ENCODE measurements at regions not wholly inside any gene's neighbourhood (a gene's known extent, or its start where the extent isn't known, plus 50 kb on each side); places are given as distances from the start of the nearest gene placed in this dataset.

- TF ChIP-seq ZBTB7A (IDR thresholded peaks at IDR 0.05; ENCODE audit: low read depth) (no peak), YY1 (IDR thresholded peaks at IDR 0.05; ENCODE audit: low read depth) (no peak), FOXM1 (IDR thresholded peaks at IDR 0.05; ENCODE audit: borderline replicate concordance, low read depth) (no peak), EP300 (IDR thresholded peaks at IDR 0.05; ENCODE audit: borderline replicate concordance) (no peak)
Measured at GRCh38 chr3:137866001-137866400, 101.9 kb downstream of the SOX14 start.

- TF ChIP-seq CEBPB (IDR thresholded peaks at IDR 0.05): no peak
- TF ChIP-seq TCF12 (IDR thresholded peaks at IDR 0.05; ENCODE audit: low read depth): no peak
- no peak for TF ChIP-seq ZBTB7A (IDR thresholded peaks at IDR 0.05; ENCODE audit: low read depth)
- TF ChIP-seq USF1 (IDR thresholded peaks at IDR 0.05): no peak
- no peak for TF ChIP-seq MAX (IDR thresholded peaks at IDR 0.05)
- no peak for TF ChIP-seq YY1 (IDR thresholded peaks at IDR 0.05; ENCODE audit: low read depth)
- TF ChIP-seq NFIC (IDR thresholded peaks at IDR 0.05): no peak
- TF ChIP-seq TEAD4 (IDR thresholded peaks at IDR 0.05): no peak
- TF ChIP-seq EP300 (IDR thresholded peaks at IDR 0.05; ENCODE audit: borderline replicate concordance): no peak
- TF ChIP-seq FOXM1 (IDR thresholded peaks at IDR 0.05; ENCODE audit: borderline replicate concordance, low read depth): no peak
- TF ChIP-seq EGR1 (IDR thresholded peaks at IDR 0.05): no peak
- TF ChIP-seq REST (IDR thresholded peaks at IDR 0.05; ENCODE audit: low read depth): no peak
- TF ChIP-seq CREB1 (IDR thresholded peaks at IDR 0.05; ENCODE audit: low read depth): no peak
- no peak for TF ChIP-seq TAF1 (IDR thresholded peaks at IDR 0.05; ENCODE audit: low read depth)
- no peak for TF ChIP-seq RAD21 (IDR thresholded peaks at IDR 0.05; ENCODE audit: low read depth)
Measured at GRCh38 chr3:137866933-137867332, 102.8 kb downstream of the SOX14 start.

GRCh38 chr3:137867611-137868010 is 103.5 kb downstream of the SOX14 start:
- TF ChIP-seq EP300 (IDR thresholded peaks at IDR 0.05; ENCODE audit: borderline replicate concordance) (no peak), USF1 (IDR thresholded peaks at IDR 0.05) (no peak), YY1 (IDR thresholded peaks at IDR 0.05; ENCODE audit: low read depth) (no peak), TEAD4 (IDR thresholded peaks at IDR 0.05) (no peak), FOXM1 (IDR thresholded peaks at IDR 0.05; ENCODE audit: borderline replicate concordance, low read depth) (no peak), MAX (IDR thresholded peaks at IDR 0.05) (no peak), REST (IDR thresholded peaks at IDR 0.05; ENCODE audit: low read depth) (no peak), TAF1 (IDR thresholded peaks at IDR 0.05; ENCODE audit: low read depth) (no peak), EGR1 (IDR thresholded peaks at IDR 0.05) (no peak), RAD21 (IDR thresholded peaks at IDR 0.05; ENCODE audit: low read depth) (no peak), TCF12 (IDR thresholded peaks at IDR 0.05; ENCODE audit: low read depth) (no peak), CREB1 (IDR thresholded peaks at IDR 0.05; ENCODE audit: low read depth) (no peak), NFIC (IDR thresholded peaks at IDR 0.05) (no peak), ZBTB7A (IDR thresholded peaks at IDR 0.05; ENCODE audit: low read depth) (no peak), CEBPB (IDR thresholded peaks at IDR 0.05) (no peak)

- TF ChIP-seq EP300 (IDR thresholded peaks at IDR 0.05; ENCODE audit: borderline replicate concordance) (no peak), TAF1 (IDR thresholded peaks at IDR 0.05; ENCODE audit: low read depth) (no peak), FOXM1 (IDR thresholded peaks at IDR 0.05; ENCODE audit: borderline replicate concordance, low read depth) (no peak), RAD21 (IDR thresholded peaks at IDR 0.05; ENCODE audit: low read depth) (no peak), EGR1 (IDR thresholded peaks at IDR 0.05) (no peak), YY1 (IDR thresholded peaks at IDR 0.05; ENCODE audit: low read depth) (no peak), CEBPB (IDR thresholded peaks at IDR 0.05) (no peak), TEAD4 (IDR thresholded peaks at IDR 0.05) (no peak), TCF12 (IDR thresholded peaks at IDR 0.05; ENCODE audit: low read depth) (no peak), REST (IDR thresholded peaks at IDR 0.05; ENCODE audit: low read depth) (no peak), NFIC (IDR thresholded peaks at IDR 0.05) (no peak), ZBTB7A (IDR thresholded peaks at IDR 0.05; ENCODE audit: low read depth) (no peak), USF1 (IDR thresholded peaks at IDR 0.05) (no peak), MAX (IDR thresholded peaks at IDR 0.05) (no peak), CREB1 (IDR thresholded peaks at IDR 0.05; ENCODE audit: low read depth) (no peak)
Measured at GRCh38 chr3:137869022-137869421, 104.9 kb downstream of the SOX14 start.

All from Ishikawa (cell line).